VCaP (cell line): ENCODE measurements at regions not wholly inside any gene's neighbourhood (a gene's known extent, or its start where the extent isn't known, plus 50 kb on each side); places are given as distances from the start of the nearest gene placed in this dataset.
"Not testable (repeated sequence)": the region's sequence is repeated elsewhere in the genome, so short reads cannot be mapped to it uniquely, and the experiment has no call there.

ENCODE experiments used
- H3K27ac ChIP-seq: fragments of 450-650 bp; 2 replicates; pipeline ENCODE4 v1.5.1; 2017
- CTCF ChIP-seq: fragments of 450-650 bp; conservative IDR thresholded peaks from 2 replicates; pipeline ENCODE4 v1.5.1; 2017; ENCODE audit warnings: mild to moderate bottlenecking, moderate library complexity

GRCh38 chr9:105114318-105114717, 130.1 kb upstream of the SLC44A1 start:
- H3K27ac ChIP-seq = no peak overlapping the region
- no peak for TF ChIP-seq CTCF

DNA sequence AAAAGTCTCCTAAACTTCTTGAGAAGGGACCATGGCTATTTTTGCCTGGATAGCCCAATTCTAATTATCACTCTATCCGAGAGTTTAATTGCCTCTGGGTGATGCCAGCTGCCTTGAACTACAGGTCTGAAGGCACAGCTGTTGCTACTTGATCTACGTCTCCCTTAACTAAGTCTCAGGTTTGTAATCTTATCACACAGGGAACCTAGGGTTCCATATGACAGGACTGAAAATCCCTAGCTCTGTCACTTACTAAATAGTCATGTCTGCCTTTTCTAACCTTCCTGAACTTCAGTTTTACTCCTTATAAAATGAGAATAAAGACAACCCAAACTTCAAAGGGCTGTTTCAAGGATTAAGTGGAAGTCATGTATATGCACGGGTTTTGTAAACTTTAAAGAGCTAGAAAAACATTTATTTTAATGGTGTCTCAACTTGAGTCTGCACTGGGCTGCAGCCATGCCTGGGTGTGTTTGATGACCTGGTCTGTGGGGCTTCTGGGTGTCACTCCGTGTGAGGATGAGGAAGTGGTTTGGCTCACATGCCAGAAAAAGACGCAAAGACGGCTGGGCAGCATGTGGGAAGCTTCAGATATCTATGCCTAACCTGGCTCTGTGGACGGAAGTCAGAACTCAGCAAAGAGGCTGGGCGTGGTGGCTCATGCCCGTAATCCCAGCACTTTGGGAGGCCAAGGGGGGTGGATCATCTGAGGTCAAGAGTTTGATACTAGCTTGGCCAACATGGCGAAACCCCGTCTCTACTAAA, 129.3 kb upstream of the SLC44A1 start:
- no peak overlapping the region for H3K27ac ChIP-seq
- TF ChIP-seq CTCF = no peak

DNA sequence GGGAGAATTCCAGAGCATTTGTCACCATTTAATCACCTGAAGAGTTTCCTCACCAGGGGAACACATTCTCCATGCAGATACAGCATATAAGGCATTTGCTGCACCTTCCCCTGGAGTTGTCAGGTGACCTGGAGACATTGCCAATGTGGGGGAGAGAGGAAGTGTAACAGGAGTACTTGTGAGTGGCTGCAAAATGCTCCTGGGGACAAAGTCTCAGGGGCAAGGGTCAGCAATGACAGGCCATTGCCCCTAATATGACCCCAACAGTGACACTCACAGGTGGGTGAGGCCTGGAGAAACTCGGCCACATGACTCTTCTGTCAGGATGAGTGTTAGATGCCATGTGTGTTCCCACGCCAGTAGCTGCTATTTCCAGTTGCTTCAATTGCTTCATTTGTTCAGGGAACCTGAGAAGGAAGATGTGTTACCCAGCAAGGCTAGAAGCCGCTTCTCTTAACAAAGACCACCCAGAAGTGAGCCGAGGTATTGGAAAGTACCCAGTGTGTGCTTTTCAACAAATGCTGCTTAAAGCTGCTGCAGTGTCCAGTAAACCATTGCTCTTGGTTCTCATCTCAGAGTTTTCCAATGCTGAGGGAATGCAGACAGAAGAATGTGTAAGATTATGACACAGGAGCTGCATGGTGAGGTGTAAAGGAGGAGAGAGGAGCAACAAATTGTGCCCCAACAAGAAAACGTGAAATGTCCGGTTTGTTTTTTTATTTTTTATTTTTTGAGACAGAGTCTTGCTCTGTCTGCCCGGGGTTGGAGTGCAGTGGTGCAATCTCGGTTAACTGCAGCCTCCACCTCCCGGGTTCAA, 128.2 kb upstream of the SLC44A1 start:
- H3K27ac ChIP-seq = no peak overlapping the region

DNA sequence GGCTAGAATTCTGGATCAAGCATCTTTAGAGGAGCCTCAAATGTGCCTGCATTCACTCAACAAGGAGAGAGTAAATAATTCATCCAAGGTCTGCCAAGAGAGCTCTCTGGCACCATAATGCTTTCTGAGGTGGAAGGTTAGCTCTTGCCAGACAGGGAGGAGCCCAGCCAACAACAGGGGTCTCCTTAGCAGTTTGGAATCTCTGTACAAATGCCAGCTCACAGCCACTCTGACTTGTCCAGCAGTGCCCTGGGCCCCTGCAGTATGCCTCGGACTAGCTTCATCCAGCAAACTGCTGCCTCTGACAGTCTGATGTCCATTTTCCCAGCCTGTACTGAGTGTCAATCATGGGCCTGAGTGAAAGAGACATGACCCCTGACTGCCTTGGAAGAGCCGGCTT, 127.2 kb upstream of the SLC44A1 start:
- H3K27ac ChIP-seq = no peak overlapping the region
- TF ChIP-seq CTCF = no peak

More for the DNA sequence above, 128.2 kb upstream of the SLC44A1 start:
- TF ChIP-seq CTCF = no peak

- TF ChIP-seq CTCF = no peak
- no peak overlapping the region for H3K27ac ChIP-seq
Measured at GRCh38 chr9:105118636-105119035, 125.8 kb upstream of the SLC44A1 start.

DNA sequence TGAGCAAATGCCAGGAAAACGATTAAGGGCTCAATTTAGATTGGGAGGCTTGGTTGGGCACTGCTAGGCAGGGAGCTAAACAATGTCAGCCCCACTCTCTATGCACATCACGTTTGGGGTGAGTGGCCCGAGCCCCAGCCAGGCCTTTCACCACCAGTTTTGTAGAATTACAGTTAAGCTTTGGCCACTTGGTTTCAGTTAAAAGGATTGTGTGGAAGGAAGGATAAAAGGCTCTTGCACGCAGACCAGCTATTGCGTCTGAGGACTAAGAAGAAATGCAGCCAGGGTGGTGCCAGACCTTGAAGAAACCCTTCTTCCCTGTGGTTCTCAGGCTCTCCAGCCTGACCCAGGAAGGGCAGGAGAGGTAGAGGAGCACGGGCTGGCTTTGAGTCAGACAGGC, 125.3 kb upstream of the SLC44A1 start:
- H3K27ac ChIP-seq = no peak overlapping the region
- TF ChIP-seq CTCF = no peak

GRCh38 chr9:105121861-105122430, 122.5 kb upstream of the SLC44A1 start:
- no peak for TF ChIP-seq CTCF
- no peak overlapping the region for H3K27ac ChIP-seq

- not testable (repeated sequence) for H3K27ac ChIP-seq
Measured at GRCh38 chr9:105124598-105124997, 119.9 kb upstream of the SLC44A1 start.
